GM21528 (cell line): ENCODE measurements at regions not wholly inside any gene's neighbourhood (a gene's known extent, or its start where the extent isn't known, plus 50 kb on each side); places are given as distances from the start of the nearest gene placed in this dataset.

ENCODE experiments used
- ATAC-seq: cut with Tn5 transposase; IDR thresholded peaks from one replicate; pipeline ENCODE4 v1.9.1; 2021; ENCODE audit warnings: mild to moderate bottlenecking, moderate library complexity; ENCODE audit not compliant: unreplicated experiment, low FRiP score

- ATAC-seq = no peak
These were observed 652.6 kb downstream of the BCL11A start for GRCh38 chr2:59900728-59901452.

GRCh38 chr2:59899692-59900091 lies 653.8 kb downstream of the BCL11A start:
- ATAC-seq = no peak

- ATAC-seq = no peak
These were observed 656.8 kb downstream of the BCL11A start for GRCh38 chr2:59896499-59897245.

GRCh38 chr2:59893612-59894011 lies 659.8 kb downstream of the BCL11A start:
- no peak for ATAC-seq

- no peak for ATAC-seq
These were observed 661.1 kb downstream of the BCL11A start for GRCh38 chr2:59892398-59892797.

- ATAC-seq = no peak
These were observed 664.1 kb downstream of the BCL11A start for GRCh38 chr2:59889305-59889704.

GRCh38 chr2:59888706-59889105 lies 664.7 kb downstream of the BCL11A start:
- no peak for ATAC-seq

GRCh38 chr2:59888015-59888414 lies 665.4 kb downstream of the BCL11A start:
- peak; percentile 85 for ATAC-seq

GRCh38 chr2:59887366-59887765 lies 666.1 kb downstream of the BCL11A start:
- no peak for ATAC-seq

- ATAC-seq = no peak
These were observed 666.7 kb downstream of the BCL11A start for GRCh38 chr2:59886759-59887158.

- no peak for ATAC-seq
These were observed 667.9 kb downstream of the BCL11A start for GRCh38 chr2:59885541-59885940.

- no peak for ATAC-seq
These were observed 669.3 kb downstream of the BCL11A start for GRCh38 chr2:59884166-59884565.

GRCh38 chr2:59882822-59883221 lies 670.6 kb downstream of the BCL11A start:
- no peak for ATAC-seq

- no peak for ATAC-seq
These were observed 671.2 kb downstream of the BCL11A start for GRCh38 chr2:59882279-59882678.

GRCh38 chr2:59881218-59881617 lies 672.2 kb downstream of the BCL11A start:
- ATAC-seq = no peak

GRCh38 chr2:59879700-59880131 lies 673.7 kb downstream of the BCL11A start:
- ATAC-seq = no peak

GRCh38 chr2:59875836-59876235 lies 677.6 kb downstream of the BCL11A start:
- no peak for ATAC-seq

- ATAC-seq = no peak
These were observed 678.3 kb downstream of the BCL11A start for GRCh38 chr2:59874971-59875755.

GRCh38 chr2:59874361-59874760 lies 679.1 kb downstream of the BCL11A start:
- no peak for ATAC-seq

- no peak for ATAC-seq
These were observed 681.6 kb downstream of the BCL11A start for GRCh38 chr2:59871830-59872229.

- ATAC-seq = no peak
These were observed 684.5 kb downstream of the BCL11A start for GRCh38 chr2:59868981-59869380.
